DOHH2 (cell line): ENCODE measurements at regions not wholly inside any gene's neighbourhood (a gene's known extent, or its start where the extent isn't known, plus 50 kb on each side); places are given as distances from the start of the nearest gene placed in this dataset.

Source experiments
- CTCF ChIP-seq: fragments of 200-600 bp; sonication (generic); IDR thresholded peaks from one replicate; pipeline ENCODE4 v1.5.1; 2014; ENCODE audit warnings: antibody characterized with exemption, mild to moderate bottlenecking, low read depth, low read length; ENCODE audit not compliant: poor library complexity, severe bottlenecking
- EZH2phosphoT487 ChIP-seq: fragments of 200-600 bp; sonication (generic); IDR thresholded peaks from 2 replicates; pipeline ENCODE4 v1.6.1; 2017; ENCODE audit warnings: borderline replicate concordance, mild to moderate bottlenecking, antibody characterized with exemption, low read length, moderate library complexity, mixed read lengths

GRCh38 chr16:13429416-13429815, 490.5 kb upstream of the ERCC4 start:
- no peak for TF ChIP-seq CTCF
- no peak for TF ChIP-seq EZH2phosphoT487
